OCI-LY7 (cell line): ENCODE measurements at regions not wholly inside any gene's neighbourhood (a gene's known extent, or its start where the extent isn't known, plus 50 kb on each side); places are given as distances from the start of the nearest gene placed in this dataset.

Source experiments
- CTCF ChIP-seq: fragments of 200-600 bp; sonication (generic); conservative IDR thresholded peaks from 2 replicates; pipeline ENCODE4 v1.5.1; 2014; ENCODE audit warnings: mild to moderate bottlenecking, antibody characterized with exemption, low read length, moderate library complexity, mixed read lengths
- EZH2phosphoT487 ChIP-seq: fragments of 200-600 bp; sonication (generic); IDR thresholded peaks from 2 replicates; pipeline ENCODE4 v1.6.1; 2018; ENCODE audit warnings: low read depth, borderline replicate concordance, mild to moderate bottlenecking, mixed run types, antibody characterized with exemption, low read length, moderate library complexity, mixed read lengths

GRCh38 chr22:48898524-48899250 is 929.0 kb downstream of the BRD1 start:
- TF ChIP-seq CTCF (no peak), EZH2phosphoT487 (no peak)
